K562 (cell line): ENCODE measurements at regions not wholly inside any gene's neighbourhood (a gene's known extent, or its start where the extent isn't known, plus 50 kb on each side); places are given as distances from the start of the nearest gene placed in this dataset.

Source experiments
- ATAC-seq: fragments of 200-7000 bp; cut with Tn5 transposase; 3 replicates; pipeline ENCODE4 v1.9.1; 2020; ENCODE audit warnings: moderate library complexity
- BruUV-seq: library from RNA; stranded (reverse); fragments of 400-500 nt; replicated peaks from 2 replicates; lab custom pipeline; 2021; lab: Mats Ljungman, UMichigan
- CTCF ChIA-PET: fragments of 300-600 bp; formaldehyde crosslinking; extraction: SDS; loops from one replicate; lab custom pipeline; 2021; ENCODE audit warnings: low intra/inter-chr PET ratio; lab: Yijun Ruan, JAX
- POLR2A ChIA-PET: fragments of 300-600, 350-650 bp; sonication (Branson Sonifier 250); formaldehyde crosslinking; extraction: SDS; loops from one replicate; lab custom pipeline; 2021; ENCODE audit warnings: antibody characterized with exemption, inconsistent platforms; lab: Yijun Ruan, JAX
- DNase-seq, 4 experiments: peaks; one replicate each; pipeline versions ENCODE4 v3.0.0 to v3.0.0-alpha.2; 2011 to 2018; ENCODE audit warnings: low spot score in 3 of 4, mixed read lengths in 3 of 4; ENCODE audit errors: extremely low read depth in 1 of 4
- FAIRE-seq: peaks from 2 replicates; lab custom pipeline; 2011; peaks lifted over from hg19 to GRCh38; lab: Jason Lieb, UNC
- H2AFZ ChIP-seq: 2 replicates; pipeline ENCODE4 v1.6.0; 2011; ENCODE audit warnings: low read depth, low read length, control low read depth, inconsistent platforms
- H3K27ac ChIP-seq: fragments of 200-600 bp; 3 replicates; pipeline ENCODE4 v1.8.0; 2011; ENCODE audit warnings: low read depth, mild to moderate bottlenecking, control low read depth, inconsistent platforms, low read length, moderate library complexity, mixed read lengths; ENCODE audit errors: extremely low read depth
- H3K27me3 ChIP-seq, 2 experiments: fragments of 300-600 bp in 1 of 2; 2 replicates in 1 of 2; 3 replicates in 1 of 2; pipeline versions ENCODE4 v1.6.0 to v1.8.0; 2011; ENCODE audit warnings: inconsistent platforms in 2 of 2, low read length in 2 of 2, mild to moderate bottlenecking in 1 of 2, mixed read lengths in 1 of 2, moderate library complexity in 1 of 2; ENCODE audit not compliant: control insufficient read depth in 2 of 2, insufficient read depth in 2 of 2
- H3K36me3 ChIP-seq: fragments of 300-600 bp; 3 replicates; pipeline ENCODE4 v1.8.0; 2011; ENCODE audit warnings: mild to moderate bottlenecking, low read length, inconsistent platforms; ENCODE audit not compliant: control insufficient read depth, insufficient read depth
- H3K4me1 ChIP-seq, 2 experiments: fragments of 200-600 bp in 1 of 2; replicated peaks in 1 of 2; 2 replicates in 1 of 2; 3 replicates in 1 of 2; pipeline versions ENCODE4 v1.5.1 to v1.8.0; 2011; ENCODE audit warnings: inconsistent platforms in 2 of 2, low read length in 2 of 2, mild to moderate bottlenecking in 1 of 2, mixed read lengths in 1 of 2, moderate library complexity in 1 of 2; ENCODE audit not compliant: control insufficient read depth in 2 of 2, insufficient read depth in 2 of 2
- H3K4me2 ChIP-seq: 2 replicates; pipeline ENCODE4 v1.6.1; 2011; ENCODE audit warnings: low read length, control low read depth, inconsistent platforms, mixed read lengths; ENCODE audit not compliant: insufficient read depth
- H3K4me3 ChIP-seq: fragments of 200-600 bp; sonication (generic), shearing (Covaris generic); 2 replicates; pipeline ENCODE4 v1.5.1; 2016; ENCODE audit warnings: control low read depth, inconsistent platforms
- H3K79me2 ChIP-seq: fragments of 200-600 bp; 3 replicates; pipeline ENCODE4 v1.8.0; 2011; ENCODE audit warnings: low read length, inconsistent platforms; ENCODE audit not compliant: control insufficient read depth, insufficient read depth
- H3K9ac ChIP-seq, 2 experiments: 2 replicates each; pipeline versions ENCODE4 v1.6.0 to v1.6.1; 2011; ENCODE audit warnings: low read depth in 2 of 2, low read length in 2 of 2, control low read depth in 1 of 2, inconsistent platforms in 1 of 2, mild to moderate bottlenecking in 1 of 2, mixed read lengths in 1 of 2; ENCODE audit not compliant: insufficient read depth in 1 of 2
- H3K9me1 ChIP-seq: one replicate; pipeline ENCODE4 v1.6.0; 2011; ENCODE audit warnings: inconsistent platforms, mild to moderate bottlenecking, low read length, moderate library complexity; ENCODE audit not compliant: control insufficient read depth, insufficient read depth
- H3K9me3 ChIP-seq: replicated peaks from 2 replicates; pipeline ENCODE4 v1.5.1; 2011; ENCODE audit warnings: low read depth, low read length, inconsistent platforms; ENCODE audit not compliant: control insufficient read depth, insufficient read depth
- H4K20me1 ChIP-seq: replicated peaks from 2 replicates; pipeline ENCODE4 v1.6.1; 2011; ENCODE audit warnings: low read length, inconsistent platforms, mixed read lengths; ENCODE audit not compliant: control insufficient read depth, insufficient read depth
- FIP1L1 ChIP-seq: fragments of 200-400 bp; formaldehyde crosslinking; IDR thresholded peaks from 2 replicates; pipeline ENCODE4 v1.6.1; 2018; ENCODE audit warnings: mild to moderate bottlenecking, low read depth, low read length; ENCODE audit not compliant: poor library complexity, severe bottlenecking
- GABPB1 ChIP-seq: sonication (generic); formaldehyde crosslinking; IDR thresholded peaks from 2 replicates; pipeline ENCODE4 v1.8.0; 2022; ENCODE audit warnings: mild to moderate bottlenecking, missing genetic modification reagents
- HLTF ChIP-seq: fragments of 450-650 bp; IDR thresholded peaks from 2 replicates; pipeline ENCODE4 v1.6.1; 2016
- HMGN3 ChIP-seq: IDR thresholded peaks from 2 replicates; pipeline ENCODE4 v1.6.1; 2011; ENCODE audit warnings: borderline replicate concordance, low read depth, mild to moderate bottlenecking, mixed read lengths, low read length; ENCODE audit not compliant: insufficient read length; ENCODE audit errors: extremely low read depth
- PTTG1 ChIP-seq: fragments of 450-650 bp; IDR thresholded peaks from 2 replicates; pipeline ENCODE4 v1.6.1; 2016; ENCODE audit warnings: low read depth, mild to moderate bottlenecking, missing genetic modification characterization, missing compliant biosample characterization
- RBM39 ChIP-seq: fragments of 200-400 bp; formaldehyde crosslinking; optimal IDR thresholded peaks from 2 replicates; pipeline ENCODE3; 2018; ENCODE audit warnings: low read depth, low read length
- RNF2 ChIP-seq: sonication (generic); IDR thresholded peaks from 2 replicates; pipeline ENCODE4 v1.6.1; 2016
- SAP30 ChIP-seq: fragments of 200-600 bp; sonication (generic); IDR thresholded peaks from 2 replicates; pipeline ENCODE4 v1.6.1; 2012; ENCODE audit warnings: borderline replicate concordance, low read depth, mild to moderate bottlenecking, moderate library complexity, low read length, control low read depth, inconsistent platforms; ENCODE audit not compliant: insufficient read depth, poor library complexity, severe bottlenecking
- SETDB1 ChIP-seq: IDR thresholded peaks from one replicate; pipeline ENCODE4 v1.6.1; 2012; ENCODE audit warnings: low read length, control low read depth, inconsistent platforms
- STAT5A ChIP-seq: IDR thresholded peaks from 2 replicates; pipeline ENCODE4 v1.6.1; 2012; ENCODE audit warnings: low read length, inconsistent platforms, borderline replicate concordance
- ZNF146 ChIP-seq: IDR thresholded peaks from one replicate; pipeline ENCODE4 v1.6.1; 2018; ENCODE audit warnings: missing compliant biosample characterization; ENCODE audit not compliant: unreplicated experiment
- ZNF551 ChIP-seq: fragments of 250-450 bp; sonication (Bioruptor Pico); IDR thresholded peaks from 2 replicates; pipeline ENCODE4 v1.5.0; 2021; ENCODE audit warnings: mild to moderate bottlenecking, moderate library complexity
- ZNF76 ChIP-seq: fragments of 250-450 bp; sonication (Bioruptor Pico); IDR thresholded peaks from 2 replicates; pipeline ENCODE4 v1.4.0; 2020; ENCODE audit warnings: mild to moderate bottlenecking, moderate library complexity, borderline replicate concordance
- WGBS: fragments of 100-300 bp; shearing (Covaris generic); methylation state at CpG from one replicate; pipeline ENCODE4 v1.1.6; 2016; ENCODE audit warnings: low coverage, mixed read lengths; ENCODE audit not compliant: insufficient coverage; ENCODE audit errors: missing lambda C conversion rate; 5-methylcytosine and 5-hydroxymethylcytosine counted together
- in situ Hi-C: fragments of 300-500 bp; cut with MboI; formaldehyde crosslinking; loops from 4 replicates; pipeline ENCODE4 v1.15.0; 2018; ENCODE audit warnings: inconsistent platforms, mixed read lengths
- intact Hi-C: fragments of 100-400 bp; cut with micrococcal nuclease; formaldehyde crosslinking; loops from 2 replicates; pipeline ENCODE4 v1.14.2; 2022
- TF ChIP-seq, protein P1 (sequence below): fragments of 250-450 bp; sonication (Bioruptor Pico); IDR thresholded peaks from 2 replicates; pipeline ENCODE4 v1.5.0; 2020; ENCODE audit warnings: mild to moderate bottlenecking

DNA sequence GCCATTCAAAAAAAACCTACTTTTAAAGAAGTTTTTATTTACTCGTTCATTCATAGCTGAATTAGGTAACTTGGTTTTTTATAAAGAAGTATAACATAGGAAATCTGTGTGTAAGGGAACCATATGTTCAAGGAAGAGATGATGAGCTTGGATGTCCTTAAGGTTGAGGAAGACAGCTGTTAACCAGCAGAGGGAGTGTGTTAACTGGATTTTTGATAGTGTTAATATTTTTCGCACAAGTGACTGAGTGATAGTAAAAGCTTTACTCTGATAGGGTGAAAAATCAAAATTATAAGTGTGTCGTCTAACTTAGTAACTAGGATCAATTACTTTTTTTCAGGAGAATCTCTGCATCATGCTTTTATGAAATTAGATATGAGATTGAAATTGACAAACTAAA lies 134.7 kb downstream of the ARL5B start:
- H3K79me2 ChIP-seq = no peaks in the 10 kb centered on the region
- no TSS peak for BruUV-seq
- H2AFZ ChIP-seq = no peak overlapping the region
- no peak for ATAC-seq
- no peak overlapping the region for H3K4me3 ChIP-seq
- no peaks in the 10 kb centered on the region for H3K4me1 ChIP-seq
- no peaks in the 10 kb centered on the region for H3K36me3 ChIP-seq
- no peaks in the 10 kb centered on the region for H3K9me1 ChIP-seq
- no peak for DNase-seq
- no peak overlapping the region for H3K27ac ChIP-seq
- no peaks in the 10 kb centered on the region for H3K27me3 ChIP-seq
- no peak for FAIRE-seq
- in situ Hi-C loops = no loop called here
- TF ChIP-seq RNF2 (no peak), PTTG1 (tag) (no peak), ZNF551 (CRISPR knock-in tag) (no peak), GABPB1 (CRISPR knock-in tag) (no peak), FIP1L1 (no peak), HMGN3 (no peak), SAP30 (no peak), ZNF76 (CRISPR knock-in tag) (no peak), SETDB1 (no peak), HLTF (no peak), STAT5A (no peak), ZNF146 (no peak), RBM39 (no peak)
- TF ChIP-seq, protein P1, sequence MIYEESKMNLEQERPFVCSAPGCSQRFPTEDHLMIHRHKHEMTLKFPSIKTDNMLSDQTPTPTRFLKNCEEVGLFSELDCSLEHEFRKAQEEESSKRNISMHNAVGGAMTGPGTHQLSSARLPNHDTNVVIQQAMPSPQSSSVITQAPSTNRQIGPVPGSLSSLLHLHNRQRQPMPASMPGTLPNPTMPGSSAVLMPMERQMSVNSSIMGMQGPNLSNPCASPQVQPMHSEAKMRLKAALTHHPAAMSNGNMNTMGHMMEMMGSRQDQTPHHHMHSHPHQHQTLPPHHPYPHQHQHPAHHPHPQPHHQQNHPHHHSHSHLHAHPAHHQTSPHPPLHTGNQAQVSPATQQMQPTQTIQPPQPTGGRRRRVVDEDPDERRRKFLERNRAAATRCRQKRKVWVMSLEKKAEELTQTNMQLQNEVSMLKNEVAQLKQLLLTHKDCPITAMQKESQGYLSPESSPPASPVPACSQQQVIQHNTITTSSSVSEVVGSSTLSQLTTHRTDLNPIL (CRISPR knock-in tag) = no peak
- TF ChIP-seq, all 486 proteins: peak for 0
- WGBS = 3% methylated on average over 3 of the region's 3 CpGs
- POLR2A ChIA-PET = interaction anchor here (1.3 kb wide), 1 partner anchor 11 kb away, joined by 3 read pairs; no protein-coding TSS in a partner anchor
- Histone ChIP-seq H4K20me1 (no peaks in the 10 kb centered on the region), H3K9me3 (no peaks in the 10 kb centered on the region), H3K9ac (no peak overlapping the region), H3K4me2 (no peak overlapping the region)
- CTCF ChIA-PET = no interaction called here
- intact Hi-C loops = no loop called here
